NB4 (cell line): ENCODE measurements at regions not wholly inside any gene's neighbourhood (a gene's known extent, or its start where the extent isn't known, plus 50 kb on each side); places are given as distances from the start of the nearest gene placed in this dataset.

Experiments used
- DNase-seq: peaks from one replicate; pipeline ENCODE4 v3.0.0; 2010; ENCODE audit warnings: low read depth
- H3K4me3 ChIP-seq: one replicate; pipeline ENCODE4 v1.5.1; 2011; ENCODE audit warnings: mild to moderate bottlenecking, low read depth, low read length, moderate library complexity
- MYC ChIP-seq: IDR thresholded peaks from 2 replicates; pipeline ENCODE4 v1.6.1; 2011; ENCODE audit warnings: low read depth, low read length
- POLR2A ChIP-seq: IDR thresholded peaks from 2 replicates; pipeline ENCODE4 v1.6.1; 2011; ENCODE audit warnings: mild to moderate bottlenecking; ENCODE audit not compliant: insufficient read length; ENCODE audit errors: extremely low read depth
- TF ChIP-seq, protein P1 (sequence below): IDR thresholded peaks from one replicate; pipeline ENCODE4 v1.5.1; 2012; ENCODE audit warnings: low read depth, low read length
- TF ChIP-seq, protein P2 (sequence below): IDR thresholded peaks from 2 replicates; pipeline ENCODE4 v1.6.1; 2011; ENCODE audit warnings: low read depth, low read length

DNA sequence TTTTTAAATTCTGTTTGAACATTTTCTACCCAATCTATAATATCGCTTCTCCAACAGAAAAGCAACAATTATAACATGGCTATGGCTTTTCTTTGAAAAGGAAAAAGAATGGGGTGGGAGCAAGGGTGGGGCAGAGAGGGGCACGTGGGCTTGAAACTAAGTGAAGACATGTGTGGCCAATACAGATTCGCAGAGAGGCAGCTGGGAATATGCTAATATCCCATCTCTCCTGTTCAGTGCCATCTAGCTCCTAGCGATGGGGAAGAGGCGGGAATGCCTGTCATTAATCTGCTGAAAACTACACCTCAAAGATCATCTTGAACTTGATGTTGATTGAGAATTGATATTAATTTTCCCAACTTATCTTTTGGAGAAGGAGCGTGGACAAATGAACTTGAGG lies 65.5 kb upstream of the ITGA6 start:
- no peak overlapping the region for H3K4me3 ChIP-seq
- TF ChIP-seq MYC (no peak), POLR2A (no peak)
- TF ChIP-seq, protein P1, sequence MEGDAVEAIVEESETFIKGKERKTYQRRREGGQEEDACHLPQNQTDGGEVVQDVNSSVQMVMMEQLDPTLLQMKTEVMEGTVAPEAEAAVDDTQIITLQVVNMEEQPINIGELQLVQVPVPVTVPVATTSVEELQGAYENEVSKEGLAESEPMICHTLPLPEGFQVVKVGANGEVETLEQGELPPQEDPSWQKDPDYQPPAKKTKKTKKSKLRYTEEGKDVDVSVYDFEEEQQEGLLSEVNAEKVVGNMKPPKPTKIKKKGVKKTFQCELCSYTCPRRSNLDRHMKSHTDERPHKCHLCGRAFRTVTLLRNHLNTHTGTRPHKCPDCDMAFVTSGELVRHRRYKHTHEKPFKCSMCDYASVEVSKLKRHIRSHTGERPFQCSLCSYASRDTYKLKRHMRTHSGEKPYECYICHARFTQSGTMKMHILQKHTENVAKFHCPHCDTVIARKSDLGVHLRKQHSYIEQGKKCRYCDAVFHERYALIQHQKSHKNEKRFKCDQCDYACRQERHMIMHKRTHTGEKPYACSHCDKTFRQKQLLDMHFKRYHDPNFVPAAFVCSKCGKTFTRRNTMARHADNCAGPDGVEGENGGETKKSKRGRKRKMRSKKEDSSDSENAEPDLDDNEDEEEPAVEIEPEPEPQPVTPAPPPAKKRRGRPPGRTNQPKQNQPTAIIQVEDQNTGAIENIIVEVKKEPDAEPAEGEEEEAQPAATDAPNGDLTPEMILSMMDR, result no peak
- TF ChIP-seq, protein P2, sequence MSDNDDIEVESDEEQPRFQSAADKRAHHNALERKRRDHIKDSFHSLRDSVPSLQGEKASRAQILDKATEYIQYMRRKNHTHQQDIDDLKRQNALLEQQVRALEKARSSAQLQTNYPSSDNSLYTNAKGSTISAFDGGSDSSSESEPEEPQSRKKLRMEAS, result no peak
- DNase-seq, result no peak

DNA sequence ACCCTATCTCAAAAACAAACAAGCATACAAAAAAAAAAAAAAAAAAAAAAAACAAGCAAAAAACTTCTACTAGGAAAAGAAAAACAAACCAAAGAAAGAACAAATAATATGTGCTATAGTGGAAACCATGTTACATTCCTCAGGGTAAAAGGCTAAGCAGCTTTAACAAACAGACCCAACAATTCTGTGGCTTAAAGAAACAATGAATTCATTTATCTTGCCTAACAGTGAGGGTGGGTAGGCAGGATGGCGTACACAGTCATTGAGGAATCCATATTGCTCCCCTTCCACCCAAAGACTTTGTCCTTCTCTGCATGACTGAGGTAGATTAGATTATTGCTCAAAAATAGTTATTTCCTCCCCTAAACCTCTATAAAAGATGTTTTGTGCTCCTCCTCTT lies 63.1 kb upstream of the ITGA6 start:
- DNase-seq, result no peak
- TF ChIP-seq MYC, result no peak
- TF ChIP-seq, protein P2, result no peak
- TF ChIP-seq POLR2A, result no peak
- TF ChIP-seq, protein P1, result no peak
- no peak overlapping the region for H3K4me3 ChIP-seq

- H3K4me3 ChIP-seq, result no peak overlapping the region
- DNase-seq, result no peak
- TF ChIP-seq POLR2A (no peak), MYC (no peak)
- TF ChIP-seq, protein P1, result no peak
- TF ChIP-seq, protein P2, result no peak
Measured at GRCh38 chr2:172366596-172367150, 60.7 kb upstream of the ITGA6 start.

- TF ChIP-seq, protein P1, result no peak
- TF ChIP-seq POLR2A (no peak), MYC (no peak)
- TF ChIP-seq, protein P2, result no peak
- DNase-seq, result no peak
- no peak overlapping the region for H3K4me3 ChIP-seq
Measured at GRCh38 chr2:172370821-172371455, 56.4 kb upstream of the ITGA6 start.

- H3K4me3 ChIP-seq, result no peak overlapping the region
- TF ChIP-seq, protein P2, result no peak
- TF ChIP-seq, protein P1, result no peak
- TF ChIP-seq POLR2A (no peak), MYC (no peak)
- no peak for DNase-seq
Measured at GRCh38 chr2:172372436-172372835, 55.0 kb upstream of the ITGA6 start.
